ENCODE measurements at regions not wholly inside any gene's neighbourhood (a gene's known extent, or its start where the extent isn't known, plus 50 kb on each side); places are given as distances from the start of the nearest gene placed in this dataset.

DNA sequence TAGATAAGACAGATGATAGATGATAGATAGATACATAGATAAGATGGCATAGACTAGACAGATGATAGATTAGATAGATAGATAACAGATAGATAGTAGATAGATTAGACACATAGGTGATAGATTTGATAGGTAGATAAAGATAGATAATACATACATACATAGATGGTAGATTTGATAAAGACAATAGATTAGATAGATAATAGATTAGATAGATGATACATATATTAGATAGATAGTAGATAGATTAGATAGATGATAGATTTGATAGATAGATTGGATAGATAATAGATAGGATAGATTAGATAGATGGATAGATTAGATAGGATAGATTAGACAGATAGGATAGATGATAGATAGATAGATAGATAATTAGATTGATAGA, 327.6 kb downstream of the BRD1 start:
- Histone ChIP-seq H3K27me3 (ENCODE audit: control insufficient read depth in 3 of 3, insufficient read depth in 3 of 3, low read depth in 1 of 3, low read length in 3 of 3) (no peaks in the 10 kb centered on the region), H3K79me1 (ENCODE audit: low read depth, low read length) (no peaks in the 10 kb centered on the region), H2BK120ac (ENCODE audit: low read depth, low read length) (no peak overlapping the region), H2BK5ac (ENCODE audit: low read length) (no peak overlapping the region), H2AFZ (ENCODE audit: low read length) (no peak overlapping the region), H2AK5ac (ENCODE audit: low read depth, low read length) (no peak overlapping the region), H2BK12ac (ENCODE audit: low read length) (no peak overlapping the region), H3K9me3 (replicated peaks in 1 of 2; ENCODE audit: control insufficient read depth in 2 of 2, insufficient read depth in 1 of 2, low read depth in 1 of 2, low read length in 2 of 2) (peaks cover 0 to 1% of the 10 kb centered on the region in 2 donors), H4K8ac (ENCODE audit: low read depth, low read length) (no peak overlapping the region), H3K4me2 (ENCODE audit: insufficient read depth, low read length, poor library complexity, severe bottlenecking) (no peak overlapping the region), H3K4me1 (ENCODE audit: control insufficient read depth in 2 of 2, insufficient read depth in 1 of 2, low read depth in 1 of 2, low read length in 2 of 2) (no peaks in the 10 kb centered on the region), H3K14ac (ENCODE audit: low read length) (no peak overlapping the region), H3K4me3 (ENCODE audit: low read length in 2 of 2) (no peak overlapping the region), H3K9ac (ENCODE audit: low read depth, low read length, poor library complexity) (no peak overlapping the region), H3K36me3 (replicated peaks in 1 of 2; ENCODE audit: control insufficient read depth in 2 of 2, insufficient read depth in 2 of 2, low read length in 2 of 2) (no peaks in the 10 kb centered on the region), H3K18ac (ENCODE audit: low read length) (no peak overlapping the region), H4K91ac (ENCODE audit: low read depth, low read length, poor library complexity) (no peak overlapping the region), H3K23ac (ENCODE audit: low read depth, low read length, poor library complexity) (no peak overlapping the region), H2BK15ac (ENCODE audit: low read length) (no peak overlapping the region), H3K4ac (ENCODE audit: low read length) (no peak overlapping the region), H3K27ac (replicated peaks; ENCODE audit: low read length) (no peak overlapping the region)
- no peak for DNase-seq (ENCODE audit: low spot score)

- no peak overlapping the region for H2BK120ac ChIP-seq (ENCODE audit: low read depth, low read length)
- no peak overlapping the region for H3K14ac ChIP-seq (ENCODE audit: low read length)
- no peak overlapping the region for H3K4me2 ChIP-seq (ENCODE audit: insufficient read depth, low read length, poor library complexity, severe bottlenecking)
- H4K91ac ChIP-seq (ENCODE audit: low read depth, low read length, poor library complexity) = no peak overlapping the region
- no peak overlapping the region for H3K23ac ChIP-seq (ENCODE audit: low read depth, low read length, poor library complexity)
- H3K9me3 ChIP-seq (replicated peaks in 1 of 2; ENCODE audit: control insufficient read depth in 2 of 2, insufficient read depth in 1 of 2, low read depth in 1 of 2, low read length in 2 of 2) = peaks cover 0 to 5% of the 10 kb centered on the region in 2 donors
- no CpG with 5 or more reads among the region's 1 CpG for WGBS, 2 donors (ENCODE audit: extremely low coverage in 2 of 2, insufficient read length in 2 of 2, insufficient replicate concordance in 1 of 2)
- no peaks in the 10 kb centered on the region for H3K79me1 ChIP-seq (ENCODE audit: low read depth, low read length)
- H2BK12ac ChIP-seq (ENCODE audit: low read length) = no peak overlapping the region
- H3K27ac ChIP-seq (replicated peaks; ENCODE audit: low read length) = no peak overlapping the region
- no peak overlapping the region for H2BK5ac ChIP-seq (ENCODE audit: low read length)
- no peak overlapping the region for H2AK5ac ChIP-seq (ENCODE audit: low read depth, low read length)
- no peaks in the 10 kb centered on the region for H3K4me1 ChIP-seq (ENCODE audit: control insufficient read depth in 2 of 2, insufficient read depth in 1 of 2, low read depth in 1 of 2, low read length in 2 of 2)
- no peak overlapping the region for H4K8ac ChIP-seq (ENCODE audit: low read depth, low read length)
- no peak for DNase-seq (ENCODE audit: low spot score)
- H3K4me3 ChIP-seq (ENCODE audit: low read length in 2 of 2) = no peak overlapping the region
- no peak overlapping the region for H3K9ac ChIP-seq (ENCODE audit: low read depth, low read length, poor library complexity)
- H3K4ac ChIP-seq (ENCODE audit: low read length) = no peak overlapping the region
- no peak overlapping the region for H3K18ac ChIP-seq (ENCODE audit: low read length)
- H3K36me3 ChIP-seq (replicated peaks in 1 of 2; ENCODE audit: control insufficient read depth in 2 of 2, insufficient read depth in 2 of 2, low read length in 2 of 2) = no peaks in the 10 kb centered on the region
- H2AFZ ChIP-seq (ENCODE audit: low read length) = no peak overlapping the region
- no peak overlapping the region for H2BK15ac ChIP-seq (ENCODE audit: low read length)
- no peaks in the 10 kb centered on the region for H3K27me3 ChIP-seq (ENCODE audit: control insufficient read depth in 3 of 3, insufficient read depth in 3 of 3, low read depth in 1 of 3, low read length in 3 of 3)
Observed at GRCh38 chr22:49499433-49500075, 328.1 kb downstream of the BRD1 start.

- DNase-seq (ENCODE audit: low spot score) = no peak
- no peak overlapping the region for H3K18ac ChIP-seq (ENCODE audit: low read length)
- no CpG with 5 or more reads among the region's 2 CpGs for WGBS, 2 donors (ENCODE audit: extremely low coverage in 2 of 2, insufficient read length in 2 of 2, insufficient replicate concordance in 1 of 2)
- no peak overlapping the region for H2BK120ac ChIP-seq (ENCODE audit: low read depth, low read length)
- H3K27ac ChIP-seq (replicated peaks; ENCODE audit: low read length) = no peak overlapping the region
- no peak overlapping the region for H3K4me2 ChIP-seq (ENCODE audit: insufficient read depth, low read length, poor library complexity, severe bottlenecking)
- H2AK5ac ChIP-seq (ENCODE audit: low read depth, low read length) = no peak overlapping the region
- H2AFZ ChIP-seq (ENCODE audit: low read length) = no peak overlapping the region
- H3K23ac ChIP-seq (ENCODE audit: low read depth, low read length, poor library complexity) = no peak overlapping the region
- no peak overlapping the region for H3K4me3 ChIP-seq (ENCODE audit: low read length in 2 of 2)
- no peak overlapping the region for H2BK5ac ChIP-seq (ENCODE audit: low read length)
- no peaks in the 10 kb centered on the region for H3K79me1 ChIP-seq (ENCODE audit: low read depth, low read length)
- no peak overlapping the region for H3K14ac ChIP-seq (ENCODE audit: low read length)
- no peaks in the 10 kb centered on the region for H3K4me1 ChIP-seq (ENCODE audit: control insufficient read depth in 2 of 2, insufficient read depth in 1 of 2, low read depth in 1 of 2, low read length in 2 of 2)
- no peak overlapping the region for H3K9ac ChIP-seq (ENCODE audit: low read depth, low read length, poor library complexity)
- no peak overlapping the region for H4K91ac ChIP-seq (ENCODE audit: low read depth, low read length, poor library complexity)
- peaks cover 0 to 5% of the 10 kb centered on the region in 2 donors for H3K9me3 ChIP-seq (replicated peaks in 1 of 2; ENCODE audit: control insufficient read depth in 2 of 2, insufficient read depth in 1 of 2, low read depth in 1 of 2, low read length in 2 of 2)
- H2BK12ac ChIP-seq (ENCODE audit: low read length) = no peak overlapping the region
- no peak overlapping the region for H3K4ac ChIP-seq (ENCODE audit: low read length)
- H3K27me3 ChIP-seq (ENCODE audit: control insufficient read depth in 3 of 3, insufficient read depth in 3 of 3, low read depth in 1 of 3, low read length in 3 of 3) = no peaks in the 10 kb centered on the region
- H4K8ac ChIP-seq (ENCODE audit: low read depth, low read length) = no peak overlapping the region
- no peak overlapping the region for H2BK15ac ChIP-seq (ENCODE audit: low read length)
- H3K36me3 ChIP-seq (replicated peaks in 1 of 2; ENCODE audit: control insufficient read depth in 2 of 2, insufficient read depth in 2 of 2, low read length in 2 of 2) = no peaks in the 10 kb centered on the region
Observed at GRCh38 chr22:49497266-49497665, 330.4 kb downstream of the BRD1 start.

GRCh38 chr22:49494555-49494954, 333.1 kb downstream of the BRD1 start:
- Histone ChIP-seq H2BK120ac (ENCODE audit: low read depth, low read length) (no peak overlapping the region), H3K79me1 (ENCODE audit: low read depth, low read length) (no peaks in the 10 kb centered on the region), H3K14ac (ENCODE audit: low read length) (peak overlapping the region; percentile 75), H4K91ac (ENCODE audit: low read depth, low read length, poor library complexity) (no peak overlapping the region), H3K4me3 (ENCODE audit: low read length in 2 of 2) (peak overlapping the region in 1 of 2 donors; percentile 56), H3K36me3 (replicated peaks in 1 of 2; ENCODE audit: control insufficient read depth in 2 of 2, insufficient read depth in 2 of 2, low read length in 2 of 2) (no peaks in the 10 kb centered on the region), H3K18ac (ENCODE audit: low read length) (no peak overlapping the region), H2BK12ac (ENCODE audit: low read length) (no peak overlapping the region), H4K8ac (ENCODE audit: low read depth, low read length) (no peak overlapping the region), H3K23ac (ENCODE audit: low read depth, low read length, poor library complexity) (peak overlapping the region; percentile 85), H3K4me2 (ENCODE audit: insufficient read depth, low read length, poor library complexity, severe bottlenecking) (no peak overlapping the region), H3K4me1 (ENCODE audit: control insufficient read depth in 2 of 2, insufficient read depth in 1 of 2, low read depth in 1 of 2, low read length in 2 of 2) (peaks cover 0 to 1% of the 10 kb centered on the region in 2 donors), H2AK5ac (ENCODE audit: low read depth, low read length) (no peak overlapping the region), H3K27ac (replicated peaks; ENCODE audit: low read length) (no peak overlapping the region), H3K9me3 (replicated peaks in 1 of 2; ENCODE audit: control insufficient read depth in 2 of 2, insufficient read depth in 1 of 2, low read depth in 1 of 2, low read length in 2 of 2) (peaks cover 0 to 3% of the 10 kb centered on the region in 2 donors), H2BK5ac (ENCODE audit: low read length) (no peak overlapping the region), H2BK15ac (ENCODE audit: low read length) (peak overlapping the region; percentile 67), H3K9ac (ENCODE audit: low read depth, low read length, poor library complexity) (no peak overlapping the region), H2AFZ (ENCODE audit: low read length) (no peak overlapping the region), H3K27me3 (ENCODE audit: control insufficient read depth in 3 of 3, insufficient read depth in 3 of 3, low read depth in 1 of 3, low read length in 3 of 3) (no peaks in the 10 kb centered on the region), H3K4ac (ENCODE audit: low read length) (no peak overlapping the region)
- WGBS, 2 donors (ENCODE audit: extremely low coverage in 2 of 2, insufficient read length in 2 of 2, insufficient replicate concordance in 1 of 2) = no CpG with 5 or more reads among the region's 12 CpGs
- no peak for DNase-seq (ENCODE audit: low spot score)
